Activated CD8-positive, alpha-beta memory T cell treated with anti-CD3 and anti-CD28 coated beads for 36 hours (primary cell): ENCODE measurements at regions not wholly inside any gene's neighbourhood (a gene's known extent, or its start where the extent isn't known, plus 50 kb on each side); places are given as distances from the start of the nearest gene placed in this dataset.

Experiments used
- CTCF ChIA-PET: fragments of 350-600 bp; sonication (Branson Sonifier 250); formaldehyde crosslinking; loops from one replicate; lab custom pipeline; 2021; ENCODE audit warnings: antibody characterized with exemption; lab: Charles Lee
- POLR2A ChIA-PET: fragments of 350-600 bp; sonication (Branson Sonifier 250); formaldehyde crosslinking; loops from one replicate; lab custom pipeline; 2021; ENCODE audit warnings: antibody characterized with exemption; lab: Charles Lee

DNA sequence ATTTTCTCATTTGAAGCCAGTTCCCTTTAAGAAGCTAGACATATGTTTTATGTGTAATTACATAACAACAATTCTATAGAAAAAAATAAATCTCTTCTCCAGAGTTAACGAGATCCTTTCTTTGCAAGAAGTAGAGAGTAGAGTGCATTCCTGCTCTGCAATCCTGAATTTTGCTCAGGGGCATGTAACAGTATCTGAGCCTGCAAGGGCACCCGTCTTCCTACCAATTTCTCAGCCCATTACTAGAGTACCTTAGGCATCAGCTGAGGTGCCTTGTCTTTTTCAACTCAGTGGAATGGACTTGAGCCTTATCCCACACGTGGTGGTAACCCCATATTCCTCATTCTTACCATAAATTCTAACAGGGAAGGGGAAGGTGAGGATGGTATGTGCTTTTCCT is 205.9 kb downstream of the IKZF2 start:
- ChIA-PET POLR2A (no interaction called here), CTCF (no interaction called here)

DNA sequence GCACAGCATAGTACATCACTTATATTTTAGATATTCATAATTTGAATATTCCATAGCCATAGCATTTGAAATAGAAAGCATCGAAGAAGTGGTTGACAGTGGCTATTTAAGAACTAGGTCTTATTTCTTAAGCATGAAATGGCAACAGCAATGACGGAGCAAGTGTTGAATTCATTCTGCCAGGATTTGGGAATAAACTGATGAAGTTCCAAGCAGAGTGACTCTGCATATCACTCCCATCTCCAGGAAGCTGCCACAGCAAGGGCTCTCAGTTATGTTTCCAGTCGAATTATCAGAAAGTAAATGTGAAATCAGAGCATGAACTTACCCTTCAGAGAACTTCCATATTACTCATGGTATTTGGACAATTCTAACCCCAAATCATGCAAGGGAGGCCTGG is 208.1 kb downstream of the IKZF2 start:
- CTCF ChIA-PET: no interaction called here
- POLR2A ChIA-PET: no interaction called here

DNA sequence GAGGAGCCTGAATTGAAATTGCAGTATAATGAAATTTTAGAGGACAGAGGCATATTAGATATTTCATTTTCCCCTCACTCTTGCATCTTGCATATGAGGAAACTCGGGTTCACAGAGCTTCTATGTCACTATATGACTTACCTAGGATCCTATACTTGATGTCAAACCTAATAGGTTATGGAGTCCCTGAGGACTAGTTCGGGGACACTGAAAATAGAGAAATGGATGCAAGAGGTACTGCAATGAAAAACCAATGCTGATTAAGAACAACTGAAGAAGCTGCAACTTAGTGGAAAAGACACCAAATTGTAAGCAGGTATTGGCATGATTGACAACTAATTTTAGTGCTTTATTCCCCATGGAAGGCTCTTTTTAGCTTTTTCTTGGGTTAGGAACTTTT is 210.1 kb downstream of the IKZF2 start:
- ChIA-PET POLR2A (no interaction called here), CTCF (no interaction called here)

DNA sequence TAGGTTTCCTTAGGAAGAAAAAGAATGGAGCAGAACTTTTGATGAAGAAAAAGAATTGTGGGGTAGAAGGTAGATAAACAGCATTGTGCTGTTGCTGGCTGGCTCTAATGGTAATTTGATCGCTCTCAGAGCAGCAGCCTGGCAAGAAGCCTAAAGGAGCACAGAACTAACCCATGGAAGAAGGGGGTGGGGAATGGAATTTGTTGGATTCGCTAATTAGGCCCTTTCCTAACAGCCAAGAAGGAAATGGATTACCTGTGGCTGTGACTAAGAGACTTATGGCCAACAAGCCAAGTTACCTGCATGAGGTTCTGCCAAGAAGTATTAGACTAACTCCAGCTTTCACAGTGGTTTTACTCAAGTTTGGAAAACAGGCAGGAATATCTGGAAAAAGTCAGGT is 210.6 kb downstream of the IKZF2 start:
- ChIA-PET CTCF (no interaction called here), POLR2A (no interaction called here)

DNA sequence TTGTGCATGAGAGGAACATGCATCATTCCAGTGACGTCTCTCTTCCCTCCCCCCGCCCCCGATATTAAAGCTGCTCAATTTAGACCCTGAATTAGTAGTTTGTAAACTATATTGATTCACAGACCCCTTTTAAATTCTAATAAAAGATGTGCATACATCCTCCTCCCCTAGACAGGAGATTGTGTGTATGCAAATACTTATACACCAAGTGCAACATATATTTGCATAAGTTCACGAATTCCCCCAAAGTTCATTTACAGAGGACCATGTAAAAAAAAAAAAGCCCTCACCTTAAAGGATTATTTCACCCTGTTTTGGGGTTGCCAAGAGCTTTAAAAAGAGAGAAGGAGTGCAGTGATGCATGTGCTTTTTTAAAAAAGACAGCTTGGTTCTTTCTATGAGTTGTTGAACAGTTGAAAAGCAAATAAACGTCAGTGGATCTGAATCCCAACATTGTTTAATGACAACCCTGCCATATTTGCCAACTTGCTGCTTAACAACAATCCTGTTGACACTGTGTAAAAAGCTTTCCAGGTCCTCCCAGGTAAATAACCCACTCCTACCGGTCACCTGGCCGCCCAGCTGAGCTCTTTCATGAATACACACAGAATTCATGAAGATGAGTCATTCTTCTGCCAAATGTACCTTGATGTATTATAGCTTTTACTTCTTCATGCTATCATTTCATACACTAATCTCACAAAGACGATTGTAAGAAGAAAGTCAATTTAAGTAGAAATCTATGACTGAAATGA is 211.5 kb downstream of the IKZF2 start:
- CTCF ChIA-PET: no interaction called here
- POLR2A ChIA-PET: no interaction called here

DNA sequence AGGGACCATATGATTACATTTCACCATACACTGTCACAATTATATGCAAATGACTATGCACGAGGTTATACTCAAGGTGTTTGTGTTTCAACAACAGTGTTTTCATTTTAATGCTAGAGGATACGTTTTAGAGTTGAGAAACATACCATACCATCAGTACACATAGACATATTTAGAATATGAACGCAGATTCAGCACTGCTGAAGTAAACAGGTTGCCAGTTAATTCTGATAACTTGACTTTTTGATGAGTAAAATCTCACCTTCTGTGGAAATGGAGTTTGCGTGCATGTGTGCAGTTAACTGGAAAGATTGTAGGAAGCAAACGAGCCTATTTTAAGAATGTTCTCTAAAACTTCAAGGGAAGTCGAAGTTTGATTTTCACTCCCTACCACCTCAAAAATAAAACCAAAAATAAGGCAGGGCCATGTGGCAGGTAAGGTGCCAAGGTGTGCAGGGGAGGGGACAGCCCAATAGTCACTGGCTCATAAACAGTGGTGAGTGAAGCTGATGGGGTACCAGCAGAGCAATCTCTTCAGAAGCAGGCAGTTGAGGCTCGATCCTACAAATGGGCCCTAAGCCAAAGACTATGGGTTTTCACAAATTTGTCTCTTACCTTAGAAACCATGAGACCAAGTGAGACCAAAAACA is 213.1 kb downstream of the IKZF2 start:
- ChIA-PET CTCF (no interaction called here), POLR2A (no interaction called here)

DNA sequence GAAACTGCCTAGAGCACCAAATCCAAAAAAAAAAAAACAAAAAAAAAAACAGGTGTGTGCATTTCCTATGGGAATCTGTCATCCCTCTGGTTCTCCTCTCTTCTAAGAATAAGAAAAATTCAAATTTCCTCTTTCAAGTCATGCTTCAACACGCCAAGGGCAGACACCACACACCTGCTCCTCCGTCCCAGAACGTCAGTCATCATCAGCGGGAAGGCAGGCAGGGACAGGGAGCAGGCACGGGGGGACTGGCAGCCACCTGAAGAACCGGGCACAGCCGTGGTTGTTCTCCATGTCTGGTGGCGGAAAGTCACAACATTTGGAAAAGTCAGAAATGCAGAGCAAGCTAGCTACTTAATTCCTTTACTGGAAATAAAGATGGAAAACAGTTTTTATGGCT is 214.8 kb downstream of the IKZF2 start:
- ChIA-PET POLR2A (no interaction called here), CTCF (no interaction called here)

DNA sequence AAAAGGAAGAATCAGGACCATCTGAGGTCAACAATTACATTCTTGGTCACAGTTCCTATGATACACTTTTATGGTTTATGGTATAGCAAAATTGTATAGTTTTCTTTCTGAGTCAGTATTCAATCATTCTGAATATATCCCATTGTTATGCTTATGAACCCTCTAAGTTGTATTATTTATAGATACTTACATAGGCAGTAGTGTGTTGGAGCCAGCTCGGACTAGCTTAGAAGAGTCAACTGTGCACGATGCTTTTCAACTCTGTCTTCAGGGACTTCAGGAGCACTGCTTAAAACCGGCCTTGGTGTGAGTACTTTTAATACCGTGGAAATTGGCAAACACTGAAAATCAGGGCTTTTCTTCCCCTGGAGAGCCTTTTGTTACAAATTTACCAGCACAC is 215.7 kb downstream of the IKZF2 start:
- CTCF ChIA-PET: no interaction called here
- POLR2A ChIA-PET: no interaction called here

DNA sequence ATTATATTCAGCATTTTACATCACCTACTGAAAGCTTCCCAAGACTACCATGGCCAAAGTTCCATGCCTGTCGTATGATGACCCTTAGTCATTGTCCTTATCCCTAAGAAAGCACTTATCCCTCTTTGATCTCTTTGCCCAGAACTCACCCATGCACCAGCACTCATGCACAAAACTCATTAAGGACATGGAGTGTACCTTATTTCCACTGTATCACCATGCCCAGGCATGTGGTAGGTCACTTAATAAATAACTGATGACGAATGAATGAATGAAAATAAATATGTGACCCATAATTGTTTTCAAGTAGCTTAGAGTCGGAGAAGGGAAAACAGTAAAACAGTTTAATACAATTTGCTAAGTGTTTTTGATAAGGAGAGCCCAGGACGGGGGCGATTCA is 220.1 kb downstream of the IKZF2 start:
- POLR2A ChIA-PET: no interaction called here
- CTCF ChIA-PET: no interaction called here

DNA sequence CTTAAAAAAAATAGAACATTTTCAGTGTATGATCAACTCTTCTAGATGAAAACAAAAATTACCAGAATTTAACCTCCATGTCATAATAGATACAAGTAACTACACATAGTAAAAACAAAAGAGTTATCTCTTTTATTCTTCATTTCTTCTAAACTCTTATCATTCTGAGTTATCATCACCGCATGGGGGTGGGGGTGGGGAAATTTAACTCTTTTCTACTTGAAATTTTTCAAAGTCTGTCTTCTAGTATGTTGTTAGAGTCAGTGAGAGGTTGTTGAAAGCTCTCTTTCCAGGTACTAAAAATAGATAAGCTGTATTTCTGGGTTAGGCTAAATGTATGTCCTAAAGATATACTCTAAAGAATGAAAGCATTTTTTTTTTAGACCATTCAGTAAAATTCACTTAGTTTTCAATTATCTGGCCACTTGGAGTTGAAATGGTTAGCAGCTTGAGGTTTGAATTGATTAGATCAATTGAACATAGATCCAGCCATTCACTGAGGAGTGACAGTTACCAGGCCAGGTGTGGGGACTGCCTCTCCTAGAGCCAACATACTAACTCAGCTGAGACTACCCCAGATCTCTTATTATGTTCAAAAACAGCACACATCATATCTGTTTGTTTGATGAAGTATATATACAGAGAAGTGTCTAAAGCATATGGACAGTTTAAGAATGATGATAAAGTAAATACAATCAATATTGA is 220.7 kb downstream of the IKZF2 start:
- CTCF ChIA-PET: no interaction called here
- POLR2A ChIA-PET: no interaction called here

DNA sequence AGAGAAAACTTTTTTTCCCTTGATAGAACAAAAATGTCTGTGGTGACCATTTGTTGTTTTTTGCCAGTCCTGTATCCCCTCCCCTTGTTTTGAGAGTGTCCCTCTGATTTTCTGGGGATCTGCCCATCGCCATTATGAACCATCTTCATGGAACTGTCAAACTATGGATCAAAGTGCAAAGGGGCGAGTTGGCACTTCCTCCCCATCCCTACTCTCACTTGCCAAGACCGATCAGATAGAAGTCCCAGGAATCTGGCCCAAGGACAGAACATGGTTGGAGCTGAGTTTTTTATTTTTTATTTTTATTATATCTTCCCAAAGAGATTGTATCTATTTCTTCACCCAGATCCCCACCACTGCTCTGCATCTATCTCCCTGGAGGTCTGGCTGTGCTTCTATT is 221.4 kb downstream of the IKZF2 start:
- ChIA-PET POLR2A (no interaction called here), CTCF (no interaction called here)

DNA sequence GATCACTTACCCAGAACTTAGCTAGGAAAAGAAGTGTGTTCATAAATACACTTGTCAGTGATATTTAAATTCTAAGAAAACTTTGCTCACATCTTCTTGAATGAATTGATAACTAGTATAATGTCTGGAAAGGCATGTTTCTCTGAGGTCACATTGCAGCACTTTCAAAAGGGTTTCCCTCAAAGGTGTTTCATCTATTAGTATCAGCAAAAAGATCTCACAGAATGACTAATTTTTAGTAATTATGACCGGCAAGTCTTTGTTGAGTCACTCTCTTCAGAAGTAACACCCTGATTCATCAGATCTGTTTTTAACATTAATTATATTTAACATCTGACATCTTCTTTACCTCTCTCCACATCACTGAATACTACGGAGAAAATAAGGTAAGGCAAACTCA is 222.3 kb downstream of the IKZF2 start:
- POLR2A ChIA-PET: no interaction called here
- CTCF ChIA-PET: no interaction called here

DNA sequence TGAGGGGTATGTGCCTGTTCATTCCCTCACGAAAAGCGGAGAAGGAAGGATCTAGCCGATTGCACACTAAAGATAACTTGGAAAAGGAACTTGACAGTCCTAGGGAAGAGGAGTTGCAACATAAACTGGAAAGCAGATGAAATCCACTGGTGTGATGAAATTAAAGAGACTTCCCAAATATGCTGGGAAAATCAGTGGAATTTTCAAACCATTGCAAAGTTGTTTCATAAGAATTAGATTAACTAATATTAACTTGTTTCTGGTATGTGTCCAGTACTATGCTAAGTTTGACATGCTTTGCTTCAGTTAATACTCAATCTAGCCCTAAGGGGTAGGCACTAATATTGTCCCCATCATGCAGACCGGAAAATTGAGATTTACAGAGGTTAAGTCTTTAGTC is 222.7 kb downstream of the IKZF2 start:
- ChIA-PET CTCF (no interaction called here), POLR2A (no interaction called here)

DNA sequence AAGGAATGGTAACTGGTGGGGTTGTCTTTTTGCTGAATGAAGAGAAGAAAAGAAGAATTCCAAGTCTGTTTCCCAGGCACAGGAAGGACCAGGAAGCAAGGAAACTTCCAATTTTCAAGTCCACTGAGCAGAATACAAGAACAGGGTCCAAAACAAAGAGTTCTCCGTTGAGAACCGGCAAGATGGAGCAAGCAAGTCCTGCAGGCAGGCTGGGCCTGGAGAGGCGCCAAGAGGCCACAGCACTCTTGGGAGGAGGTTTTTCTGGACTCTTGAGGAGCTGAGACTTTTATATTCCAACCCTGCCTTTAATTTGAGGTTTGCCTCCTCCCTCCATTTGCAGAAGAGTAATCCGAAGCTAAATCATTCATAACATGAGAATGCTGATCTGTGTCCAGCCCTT is 224.5 kb downstream of the IKZF2 start:
- POLR2A ChIA-PET: no interaction called here
- CTCF ChIA-PET: no interaction called here

DNA sequence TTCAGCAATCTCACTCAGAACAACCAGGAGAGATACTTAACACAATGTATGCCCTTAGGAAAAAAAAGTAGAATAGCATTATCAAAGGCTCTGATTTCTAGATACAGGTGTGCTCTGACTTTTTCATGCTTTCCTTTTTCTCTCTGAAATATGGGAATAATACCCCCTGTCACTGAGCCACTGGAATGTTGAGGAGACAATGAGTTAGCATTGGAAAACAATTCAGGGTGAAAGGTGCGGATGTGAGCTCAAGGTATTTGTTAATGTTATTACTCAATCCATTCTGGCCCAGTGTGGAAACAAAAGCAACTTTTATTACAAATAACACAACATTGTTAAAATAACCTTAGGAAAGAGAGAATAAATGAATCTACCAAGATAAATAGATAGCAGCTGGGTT is 228.0 kb downstream of the IKZF2 start:
- ChIA-PET CTCF (no interaction called here), POLR2A (no interaction called here)

DNA sequence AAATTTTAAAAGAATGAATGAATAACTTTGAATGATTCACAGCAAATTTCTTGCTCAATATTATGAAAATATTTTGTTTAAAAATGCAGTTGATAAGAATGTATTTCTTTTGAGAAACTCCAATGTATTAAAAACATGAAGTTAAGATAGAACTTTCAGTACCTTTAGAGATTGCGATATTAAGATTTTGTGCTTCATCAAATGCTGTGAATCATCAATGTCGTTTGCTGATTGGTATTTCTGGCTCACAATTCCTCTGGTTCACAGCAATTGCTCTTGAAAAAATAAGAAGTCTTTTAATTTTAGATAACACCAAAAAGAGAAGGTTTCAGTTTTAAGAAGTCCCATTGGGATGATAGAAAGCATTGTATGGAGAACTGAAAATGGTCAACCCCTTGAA is 228.7 kb downstream of the IKZF2 start:
- CTCF ChIA-PET: no interaction called here

DNA sequence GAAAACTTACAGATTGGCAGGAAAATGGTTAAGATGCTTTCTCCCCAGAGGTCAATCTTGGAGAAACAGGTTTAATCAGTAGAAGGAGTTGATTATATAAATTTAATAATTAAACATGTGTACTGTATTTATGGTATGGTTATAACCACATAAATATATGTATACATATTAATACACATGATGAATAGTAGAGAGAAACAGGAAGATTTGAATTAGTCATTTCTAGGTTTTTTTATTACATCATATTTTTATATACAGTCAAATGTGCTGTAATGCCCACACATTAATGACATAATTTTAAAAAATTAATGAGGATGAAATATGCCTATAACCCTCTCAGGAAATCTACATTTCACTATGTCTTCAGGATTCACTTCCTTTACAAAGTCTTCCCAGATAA is 229.7 kb downstream of the IKZF2 start:
- POLR2A ChIA-PET: no interaction called here
- CTCF ChIA-PET: interaction anchor here (0.7 kb wide), 1 partner anchor 191 kb away, joined by 3 read pairs; no protein-coding TSS in a partner anchor

More for the DNA sequence above, 228.7 kb downstream of the IKZF2 start:
- POLR2A ChIA-PET: no interaction called here

DNA sequence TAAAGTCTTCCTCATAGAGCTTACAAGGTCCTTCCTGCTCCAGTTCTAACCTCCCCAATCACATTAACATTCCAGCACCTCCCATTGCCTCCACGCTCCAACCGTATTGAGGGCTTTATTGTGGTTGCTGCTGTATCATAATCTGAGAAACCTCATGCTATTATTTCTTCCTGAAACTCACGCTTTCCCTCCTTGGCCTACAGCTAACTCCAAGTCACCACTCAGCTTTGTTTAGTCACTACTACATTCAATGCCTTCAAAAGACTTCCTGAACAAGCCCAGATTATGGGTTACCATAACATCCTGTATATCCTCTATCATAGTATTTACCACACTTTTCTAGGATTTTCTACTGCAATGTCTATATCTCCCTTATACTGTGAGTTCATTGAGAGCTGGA is 230.4 kb downstream of the IKZF2 start:
- POLR2A ChIA-PET: no interaction called here
- CTCF ChIA-PET: interaction anchor here (0.7 kb wide), 1 partner anchor 190 kb away, joined by 3 read pairs; no protein-coding TSS in a partner anchor

DNA sequence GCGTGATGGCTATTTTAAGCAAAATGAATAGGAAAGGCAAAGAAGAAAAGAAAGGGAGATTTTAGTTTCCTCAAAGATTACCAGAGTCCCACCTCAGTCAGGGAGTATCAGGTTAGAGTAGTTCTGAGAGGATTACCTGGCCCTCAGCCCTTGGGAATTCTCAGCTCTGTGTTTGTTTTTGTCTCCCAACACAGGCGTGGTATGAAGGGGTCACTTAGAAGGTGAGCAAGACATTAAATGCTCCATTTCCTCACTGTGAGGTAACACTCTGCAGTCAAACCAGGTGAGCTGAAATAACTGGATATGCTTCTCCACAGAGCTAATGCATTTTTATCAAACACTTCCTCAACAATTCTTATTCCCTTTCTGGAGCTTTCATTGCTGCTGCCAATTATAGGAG is 232.2 kb downstream of the IKZF2 start:
- CTCF ChIA-PET: no interaction called here
- POLR2A ChIA-PET: no interaction called here

DNA sequence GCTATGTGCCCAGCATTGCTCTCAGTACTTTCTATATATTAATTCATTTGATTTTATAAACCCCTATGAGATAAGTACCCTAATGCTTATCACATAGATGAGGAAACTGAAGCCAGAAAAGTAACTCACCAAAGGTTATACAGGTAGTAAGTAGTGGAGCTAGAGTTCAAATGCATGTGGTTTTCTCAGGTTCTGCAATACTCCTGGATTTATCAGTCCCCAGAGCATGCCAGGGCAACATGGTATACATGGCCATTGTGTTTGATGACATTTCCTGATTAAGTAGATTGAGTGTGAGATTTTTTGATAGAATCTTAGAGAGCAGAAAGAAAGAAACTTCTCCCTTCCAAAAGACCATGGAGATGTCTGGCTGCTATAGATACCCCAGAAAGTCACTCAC is 233.1 kb downstream of the IKZF2 start:
- CTCF ChIA-PET: no interaction called here
- POLR2A ChIA-PET: no interaction called here
